Transverse colon (tissue), 3 donors: ENCODE measurements at regions not wholly inside any gene's neighbourhood (a gene's known extent, or its start where the extent isn't known, plus 50 kb on each side); places are given as distances from the start of the nearest gene placed in this dataset.

Experiments
- CTCF ChIP-seq, 5 experiments: fragments of 200-600 bp in 3 of 5; fragments of 450-650 bp in 2 of 5; sonication (generic) in 3 of 5; IDR thresholded peaks; 1 replicate in 2 of 5; 2 replicates in 3 of 5; pipeline ENCODE4 v1.5.1; 2016 to 2017; ENCODE audit warnings: antibody characterized with exemption in 5 of 5, inconsistent platforms in 3 of 5, mild to moderate bottlenecking in 2 of 5, moderate library complexity in 1 of 5
- EP300 ChIP-seq: sonication (generic); formaldehyde crosslinking; IDR thresholded peaks from one replicate; pipeline ENCODE4 v1.6.1; 2017; ENCODE audit warnings: antibody characterized with exemption, low read depth
- POLR2A ChIP-seq: fragments of 450-650 bp; IDR thresholded peaks from one replicate; pipeline ENCODE4 v1.6.1; 2016; ENCODE audit warnings: antibody characterized with exemption, mild to moderate bottlenecking, moderate library complexity

DNA sequence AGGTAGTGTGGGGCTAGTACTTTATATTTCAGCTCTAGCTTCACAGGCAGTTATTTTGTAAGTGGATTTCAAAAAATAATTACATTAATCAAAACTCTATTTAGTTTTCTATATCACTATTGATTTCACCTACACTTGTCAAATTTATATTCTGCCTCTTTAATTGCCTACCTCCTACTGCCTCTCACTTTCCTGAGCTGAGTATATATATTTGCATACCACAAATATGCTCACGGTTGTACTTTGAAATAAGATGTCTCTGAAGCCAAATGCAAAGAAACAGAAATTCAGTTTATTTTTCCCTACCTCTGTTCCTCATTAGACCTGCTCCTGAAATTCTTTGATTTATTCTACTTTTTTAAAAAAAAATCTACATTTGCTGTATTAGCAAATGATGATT, 309.3 kb upstream of the TGFBR2 start:
- no peak for TF ChIP-seq CTCF (IDR thresholded peaks at IDR 0.05)
- TF ChIP-seq POLR2A, result no peak
- no peak for TF ChIP-seq EP300
